Ovary (tissue), 7 donors: ENCODE measurements at regions not wholly inside any gene's neighbourhood (a gene's known extent, or its start where the extent isn't known, plus 50 kb on each side); places are given as distances from the start of the nearest gene placed in this dataset.

ENCODE experiments used
- DNase-seq, 5 donors: peaks; one replicate each; pipeline ENCODE4 v3.0.0-alpha.2; 2019 to 2020
- H3K27ac ChIP-seq, 2 donors: fragments of 200-600 bp; one replicate each; pipeline versions ENCODE4 v1.5.1 to v1.8.0; 2019 to 2022
- H3K27me3 ChIP-seq: fragments of 200-600 bp; one replicate; pipeline ENCODE4 v1.8.0; 2022
- H3K36me3 ChIP-seq: fragments of 200-600 bp; sonication (generic); one replicate; pipeline ENCODE4 v1.5.1; 2019
- H3K4me1 ChIP-seq: one replicate; pipeline ENCODE4 v1.8.1; 2013; ENCODE audit warnings: mild to moderate bottlenecking, moderate library complexity; ENCODE audit not compliant: insufficient read depth
- H3K4me3 ChIP-seq: fragments of 200-600 bp; sonication (generic); one replicate; pipeline ENCODE4 v1.5.1; 2017
- H3K9me3 ChIP-seq, 2 donors: fragments of 200-600 bp in 1 of 2; sonication (generic) in 1 of 2; one replicate each; pipeline versions ENCODE4 v1.5.1 to v1.8.1; 2013 to 2019; ENCODE audit warnings: mild to moderate bottlenecking in 1 of 2, moderate library complexity in 1 of 2
- CTCF ChIP-seq, 3 donors: fragments of 450-650 bp in 2 of 3; fragments of 200-600 bp in 1 of 3; IDR thresholded peaks; one replicate each; pipeline versions ENCODE4 v1.5.1 to v1.8.0; 2016 to 2022; ENCODE audit warnings: antibody characterized with exemption in 3 of 3, mild to moderate bottlenecking in 1 of 3
- EP300 ChIP-seq: sonication (generic); formaldehyde crosslinking; IDR thresholded peaks from one replicate; pipeline ENCODE4 v1.6.1; 2017; ENCODE audit warnings: antibody characterized with exemption
- POLR2A ChIP-seq: fragments of 450-650 bp; IDR thresholded peaks from one replicate; pipeline ENCODE4 v1.6.1; 2017; ENCODE audit warnings: antibody characterized with exemption, mild to moderate bottlenecking, moderate library complexity
- WGBS, 3 donors: extraction: QIAGEN DNeasy Blood & Tissue Kit in 1 of 3; methylation state at CpG; one replicate each; pipeline versions ENCODE4 v1.1.5 to v1.1.7; 2013 to 2017; 5-methylcytosine and 5-hydroxymethylcytosine counted together
- intact Hi-C, 4 donors: fragments of 100-400 bp; cut with DNase I; formaldehyde crosslinking; loops; one replicate each; pipeline versions ENCODE4 v1.11.0 to v1.15.1; 2022 to 2023
- donor health status: DM: no; HTN: no; CAD: no; lungs with moderate emphysema.
- donor health status: DM: no; HTN: no; CAD: no.
- donor health status: Bipolar disorder and iron deficiency.
- donor health status: DM: no; HTN: no; CAD: no.
- donor health status: DM: yes; HTN: yes; CAD: no.

- H3K4me1 ChIP-seq: no peaks in the 10 kb centered on the region
Measured at GRCh38 chr2:239745386-239746227, 279.5 kb downstream of the NDUFA10 start.

GRCh38 chr2:239744706-239745340, 280.3 kb downstream of the NDUFA10 start:
- Histone ChIP-seq H3K27ac (no peak overlapping the region), H3K4me3 (no peak overlapping the region), H3K36me3 (no peaks in the 10 kb centered on the region), H3K9me3 (no peaks in the 10 kb centered on the region), H3K4me1 (no peaks in the 10 kb centered on the region), H3K27me3 (no peaks in the 10 kb centered on the region)
- TF ChIP-seq POLR2A (no peak), CTCF (IDR thresholded peaks at IDR 0.05) (no peak), EP300 (no peak)
- 90 to 94% (median 92%) methylated on average over 20 to 22 of the region's 22 CpGs for WGBS, 3 donors
- intact Hi-C loops: no loop called here
- no peak for DNase-seq

More at GRCh38 chr2:239745386-239746227, 279.5 kb downstream of the NDUFA10 start:
- Histone ChIP-seq H3K4me3 (no peak overlapping the region), H3K27me3 (no peaks in the 10 kb centered on the region), H3K27ac (no peak overlapping the region), H3K9me3 (no peaks in the 10 kb centered on the region), H3K36me3 (no peaks in the 10 kb centered on the region)
- 23 to 39% (median 25%) methylated on average over 24 of the region's 24 CpGs for WGBS, 3 donors
- TF ChIP-seq POLR2A (no peak), EP300 (no peak), CTCF (IDR thresholded peaks at IDR 0.05) (no peak)
- intact Hi-C loops: no loop called here
- no peak for DNase-seq

- TF ChIP-seq CTCF (IDR thresholded peaks at IDR 0.05): no peak
- TF ChIP-seq POLR2A: no peak
- TF ChIP-seq EP300: no peak
- no peaks in the 10 kb centered on the region for H3K9me3 ChIP-seq
- H3K27ac ChIP-seq: no peak overlapping the region
- no peaks in the 10 kb centered on the region for H3K4me1 ChIP-seq
- no peak overlapping the region for H3K4me3 ChIP-seq
- no peaks in the 10 kb centered on the region for H3K27me3 ChIP-seq
- no peaks in the 10 kb centered on the region for H3K36me3 ChIP-seq
- no peak for DNase-seq
- 80 to 94% (median 85%) methylated on average over 6 of the region's 6 CpGs for WGBS, 3 donors
- intact Hi-C loops: no loop called here
Measured at GRCh38 chr2:239743206-239743605, 281.9 kb downstream of the NDUFA10 start.

- H3K4me3 ChIP-seq: no peak overlapping the region
- no peaks in the 10 kb centered on the region for H3K9me3 ChIP-seq
- 64 to 74% (median 69%) methylated on average over 15 of the region's 15 CpGs for WGBS, 3 donors
- no peaks in the 10 kb centered on the region for H3K36me3 ChIP-seq
- intact Hi-C loops: no loop called here
- H3K27ac ChIP-seq: no peak overlapping the region
- no peaks in the 10 kb centered on the region for H3K4me1 ChIP-seq
- H3K27me3 ChIP-seq: no peaks in the 10 kb centered on the region
- no peak for DNase-seq
- no peak for TF ChIP-seq POLR2A
- TF ChIP-seq EP300: no peak
- TF ChIP-seq CTCF (IDR thresholded peaks at IDR 0.05): no peak
Measured at GRCh38 chr2:239742377-239742776, 282.8 kb downstream of the NDUFA10 start.
